Duodenal mucosa (tissue), 2 donors: ENCODE measurements at regions not wholly inside any gene's neighbourhood (a gene's known extent, or its start where the extent isn't known, plus 50 kb on each side); places are given as distances from the start of the nearest gene placed in this dataset.

Source experiments
- H3K27ac ChIP-seq: one replicate; pipeline ENCODE4 v1.7.0; 2013; ENCODE audit warnings: low read depth, low read length
- H3K27me3 ChIP-seq, 2 donors: one replicate each; pipeline ENCODE4 v1.7.0; 2013; ENCODE audit warnings: low read length in 2 of 2, control low read depth in 1 of 2; ENCODE audit not compliant: insufficient read depth in 2 of 2, control insufficient read depth in 1 of 2
- H3K36me3 ChIP-seq, 2 donors: one replicate each; pipeline ENCODE4 v1.7.0; 2013; ENCODE audit warnings: low read length in 2 of 2, control low read depth in 1 of 2; ENCODE audit not compliant: insufficient read depth in 2 of 2, control insufficient read depth in 1 of 2
- H3K4me1 ChIP-seq, 2 donors: one replicate each; pipeline ENCODE4 v1.7.0; 2013; ENCODE audit warnings: low read length in 2 of 2, control low read depth in 1 of 2; ENCODE audit not compliant: insufficient read depth in 2 of 2, control insufficient read depth in 1 of 2
- H3K4me3 ChIP-seq, 2 donors: one replicate each; pipeline ENCODE4 v1.7.0; 2013; ENCODE audit warnings: low read length in 2 of 2, low read depth in 1 of 2
- H3K9ac ChIP-seq, 2 donors: one replicate each; pipeline ENCODE4 v1.7.0; 2013; ENCODE audit warnings: low read length in 2 of 2, low read depth in 1 of 2
- H3K9me3 ChIP-seq, 2 donors: one replicate each; pipeline ENCODE4 v1.7.0; 2013; ENCODE audit warnings: low read length in 2 of 2, control low read depth in 1 of 2; ENCODE audit not compliant: control insufficient read depth in 1 of 2

GRCh38 chr3:43966530-43966929 lies 275.2 kb upstream of the TOPAZ1 start:
- H3K9ac ChIP-seq = no peak overlapping the region
- H3K4me1 ChIP-seq = no peaks in the 10 kb centered on the region
- peaks cover 0 to 12% of the 10 kb centered on the region in 2 donors for H3K27me3 ChIP-seq
- no peaks in the 10 kb centered on the region for H3K9me3 ChIP-seq
- no peaks in the 10 kb centered on the region for H3K36me3 ChIP-seq
- H3K27ac ChIP-seq = no peak overlapping the region
- no peak overlapping the region for H3K4me3 ChIP-seq

GRCh38 chr3:43968465-43968864 lies 273.2 kb upstream of the TOPAZ1 start:
- Histone ChIP-seq H3K4me3 (no peak overlapping the region), H3K4me1 (no peaks in the 10 kb centered on the region), H3K36me3 (no peaks in the 10 kb centered on the region), H3K9me3 (no peaks in the 10 kb centered on the region), H3K9ac (no peak overlapping the region), H3K27me3 (peaks cover 0 to 12% of the 10 kb centered on the region in 2 donors), H3K27ac (no peak overlapping the region)

- no peak overlapping the region for H3K27ac ChIP-seq
- H3K27me3 ChIP-seq = peaks cover 0 to 8% of the 10 kb centered on the region in 2 donors
- H3K4me3 ChIP-seq = no peak overlapping the region
- no peak overlapping the region for H3K9ac ChIP-seq
- no peaks in the 10 kb centered on the region for H3K9me3 ChIP-seq
- H3K36me3 ChIP-seq = no peaks in the 10 kb centered on the region
- no peaks in the 10 kb centered on the region for H3K4me1 ChIP-seq
Observed at GRCh38 chr3:43969944-43970343, 271.7 kb upstream of the TOPAZ1 start.

GRCh38 chr3:43970351-43970750 lies 271.3 kb upstream of the TOPAZ1 start:
- Histone ChIP-seq H3K27ac (no peak overlapping the region), H3K4me1 (no peaks in the 10 kb centered on the region), H3K4me3 (no peak overlapping the region), H3K9ac (no peak overlapping the region), H3K9me3 (no peaks in the 10 kb centered on the region), H3K27me3 (peaks cover 0 to 6% of the 10 kb centered on the region in 2 donors), H3K36me3 (no peaks in the 10 kb centered on the region)

- H3K27ac ChIP-seq = no peak overlapping the region
- H3K4me3 ChIP-seq = no peak overlapping the region
- no peaks in the 10 kb centered on the region for H3K4me1 ChIP-seq
- no peaks in the 10 kb centered on the region for H3K9me3 ChIP-seq
- peaks cover 0 to 6% of the 10 kb centered on the region in 2 donors for H3K27me3 ChIP-seq
- H3K36me3 ChIP-seq = no peaks in the 10 kb centered on the region
- H3K9ac ChIP-seq = no peak overlapping the region
Observed at GRCh38 chr3:43970920-43971319, 270.8 kb upstream of the TOPAZ1 start.

- Histone ChIP-seq H3K4me3 (no peak overlapping the region), H3K36me3 (no peaks in the 10 kb centered on the region), H3K9me3 (no peaks in the 10 kb centered on the region), H3K9ac (no peak overlapping the region), H3K27me3 (peaks cover 0 to 6% of the 10 kb centered on the region in 2 donors), H3K27ac (no peak overlapping the region), H3K4me1 (no peaks in the 10 kb centered on the region)
Observed at GRCh38 chr3:43971486-43971885, 270.2 kb upstream of the TOPAZ1 start.

- Histone ChIP-seq H3K9me3 (no peaks in the 10 kb centered on the region), H3K36me3 (no peaks in the 10 kb centered on the region), H3K4me1 (no peaks in the 10 kb centered on the region), H3K27ac (no peak overlapping the region), H3K4me3 (no peak overlapping the region), H3K9ac (no peak overlapping the region), H3K27me3 (peaks cover 0 to 3% of the 10 kb centered on the region in 2 donors)
Observed at GRCh38 chr3:43978708-43979107, 263.0 kb upstream of the TOPAZ1 start.

- H3K4me1 ChIP-seq = no peaks in the 10 kb centered on the region
- no peak overlapping the region for H3K4me3 ChIP-seq
- H3K9ac ChIP-seq = no peak overlapping the region
- no peaks in the 10 kb centered on the region for H3K9me3 ChIP-seq
- no peak overlapping the region for H3K27ac ChIP-seq
- peaks cover 0 to 3% of the 10 kb centered on the region in 2 donors for H3K27me3 ChIP-seq
- no peaks in the 10 kb centered on the region for H3K36me3 ChIP-seq
Observed at GRCh38 chr3:43979645-43980044, 262.0 kb upstream of the TOPAZ1 start.

GRCh38 chr3:43994657-43995546 lies 246.8 kb upstream of the TOPAZ1 start:
- Histone ChIP-seq H3K36me3 (no peaks in the 10 kb centered on the region), H3K27ac (no peak overlapping the region), H3K4me3 (peak overlapping the region; percentile 7 to 22), H3K9me3 (no peaks in the 10 kb centered on the region), H3K4me1 (peaks cover 33 to 47% of the 10 kb centered on the region in 2 donors), H3K27me3 (peaks cover 66 to 79% of the 10 kb centered on the region in 2 donors), H3K9ac (no peak overlapping the region)

GRCh38 chr3:43995547-43996378 lies 245.9 kb upstream of the TOPAZ1 start:
- no peak overlapping the region for H3K9ac ChIP-seq
- H3K36me3 ChIP-seq = no peaks in the 10 kb centered on the region
- H3K9me3 ChIP-seq = no peaks in the 10 kb centered on the region
- H3K27me3 ChIP-seq = peaks cover 71 to 76% of the 10 kb centered on the region in 2 donors
- peaks cover 37 to 47% of the 10 kb centered on the region in 2 donors for H3K4me1 ChIP-seq
- H3K4me3 ChIP-seq = peak overlapping the region; percentile 59 to 60
- H3K27ac ChIP-seq = no peak overlapping the region
